ENCODE measurements at regions not wholly inside any gene's neighbourhood (a gene's known extent, or its start where the extent isn't known, plus 50 kb on each side); places are given as distances from the start of the nearest gene placed in this dataset.

- DNase-seq: no peak
- no peak overlapping the region for H3K4me3 ChIP-seq
- no peak overlapping the region for H3K27ac ChIP-seq
- no peak for ATAC-seq
- intact Hi-C loops (cut with DNase I): no loop called here
- WGBS, 4 donors: 57 to 61% (median 59%) methylated on average over 7 of the region's 7 CpGs
- peaks cover 0 to 21% (median 0%) of the 10 kb centered on the region in 9 donors for H3K27me3 ChIP-seq
- no peaks in the 10 kb centered on the region for H3K36me3 ChIP-seq
- no peaks in the 10 kb centered on the region for H3K4me1 ChIP-seq
- H3K9me3 ChIP-seq: peaks cover 0 to 15% (median 3%) of the 10 kb centered on the region in 12 donors
- TF ChIP-seq, protein P1, sequence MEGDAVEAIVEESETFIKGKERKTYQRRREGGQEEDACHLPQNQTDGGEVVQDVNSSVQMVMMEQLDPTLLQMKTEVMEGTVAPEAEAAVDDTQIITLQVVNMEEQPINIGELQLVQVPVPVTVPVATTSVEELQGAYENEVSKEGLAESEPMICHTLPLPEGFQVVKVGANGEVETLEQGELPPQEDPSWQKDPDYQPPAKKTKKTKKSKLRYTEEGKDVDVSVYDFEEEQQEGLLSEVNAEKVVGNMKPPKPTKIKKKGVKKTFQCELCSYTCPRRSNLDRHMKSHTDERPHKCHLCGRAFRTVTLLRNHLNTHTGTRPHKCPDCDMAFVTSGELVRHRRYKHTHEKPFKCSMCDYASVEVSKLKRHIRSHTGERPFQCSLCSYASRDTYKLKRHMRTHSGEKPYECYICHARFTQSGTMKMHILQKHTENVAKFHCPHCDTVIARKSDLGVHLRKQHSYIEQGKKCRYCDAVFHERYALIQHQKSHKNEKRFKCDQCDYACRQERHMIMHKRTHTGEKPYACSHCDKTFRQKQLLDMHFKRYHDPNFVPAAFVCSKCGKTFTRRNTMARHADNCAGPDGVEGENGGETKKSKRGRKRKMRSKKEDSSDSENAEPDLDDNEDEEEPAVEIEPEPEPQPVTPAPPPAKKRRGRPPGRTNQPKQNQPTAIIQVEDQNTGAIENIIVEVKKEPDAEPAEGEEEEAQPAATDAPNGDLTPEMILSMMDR (IDR thresholded peaks at IDR 0.05): no peak
- TF ChIP-seq POLR2A (IDR thresholded peaks at IDR 0.05): no peak
Measured at GRCh38 chr22:48223488-48224190, 1461.2 kb downstream of the TBC1D22A start.

- H3K27ac ChIP-seq: no peak overlapping the region
- no peak for TF ChIP-seq POLR2A (IDR thresholded peaks at IDR 0.05)
- TF ChIP-seq, protein P1 (IDR thresholded peaks at IDR 0.05): no peak
- peaks cover 0 to 21% (median 0%) of the 10 kb centered on the region in 9 donors for H3K27me3 ChIP-seq
- no peak for ATAC-seq
- no peaks in the 10 kb centered on the region for H3K4me1 ChIP-seq
- 76 to 82% (median 76%) methylated on average over 12 to 13 of the region's 13 CpGs for WGBS, 4 donors
- intact Hi-C loops (cut with DNase I): no loop called here
- H3K36me3 ChIP-seq: no peaks in the 10 kb centered on the region
- H3K9me3 ChIP-seq: peaks cover 0 to 15% (median 3%) of the 10 kb centered on the region in 12 donors
- H3K4me3 ChIP-seq: no peak overlapping the region
- DNase-seq: no peak
Measured at GRCh38 chr22:48222742-48223487, 1460.5 kb downstream of the TBC1D22A start.

DNA sequence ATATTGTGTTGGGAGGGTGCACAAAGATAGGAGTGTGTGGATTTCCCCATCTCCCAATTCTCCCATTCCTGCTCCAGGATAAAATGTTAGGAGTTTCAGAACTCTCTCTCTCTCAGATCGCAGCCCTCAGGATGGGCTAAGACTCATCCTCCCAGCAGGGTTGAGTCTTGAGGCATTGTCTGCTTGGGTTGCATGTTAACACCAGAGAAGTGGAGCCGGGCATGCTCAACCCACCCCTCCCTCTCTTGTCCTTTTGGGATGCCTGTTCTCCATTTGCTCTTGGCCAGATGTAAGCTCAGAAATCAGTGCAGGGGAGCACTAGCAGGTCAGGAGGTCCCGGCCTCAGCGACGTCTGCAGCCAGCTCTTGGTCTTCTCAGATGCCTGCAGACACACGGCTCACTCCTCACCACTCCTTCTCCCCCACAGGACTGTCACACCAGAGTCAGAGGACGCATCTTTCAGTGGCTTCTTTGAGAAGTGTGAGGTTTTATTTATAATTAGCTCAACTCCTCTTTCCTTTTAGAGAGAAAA lies 1456.5 kb downstream of the TBC1D22A start:
- TF ChIP-seq, protein P1 (IDR thresholded peaks at IDR 0.05): no peak
- TF ChIP-seq POLR2A (IDR thresholded peaks at IDR 0.05): no peak
- DNase-seq: no peak
- Histone ChIP-seq H3K27me3 (peaks cover 0 to 20% (median 0%) of the 10 kb centered on the region in 9 donors), H3K27ac (no peak overlapping the region), H3K9me3 (peaks cover 0 to 15% (median 3%) of the 10 kb centered on the region in 12 donors), H3K4me3 (no peak overlapping the region), H3K4me1 (no peaks in the 10 kb centered on the region), H3K36me3 (no peaks in the 10 kb centered on the region)
- intact Hi-C loops (cut with DNase I): no loop called here
- 37 to 76% (median 47%) methylated on average over 7 of the region's 7 CpGs for WGBS, 4 donors
- ATAC-seq: no peak

GRCh38 chr22:48217596-48217995 lies 1455.1 kb downstream of the TBC1D22A start:
- intact Hi-C loops (cut with DNase I): no loop called here
- Histone ChIP-seq H3K9me3 (peaks cover 0 to 15% (median 3%) of the 10 kb centered on the region in 12 donors), H3K4me3 (no peak overlapping the region), H3K27ac (no peak overlapping the region), H3K36me3 (no peaks in the 10 kb centered on the region), H3K4me1 (no peaks in the 10 kb centered on the region), H3K27me3 (peaks cover 0 to 13% (median 0%) of the 10 kb centered on the region in 9 donors)
- 83 to 89% (median 88%) methylated on average over 11 of the region's 11 CpGs for WGBS, 4 donors
- TF ChIP-seq, protein P1 (IDR thresholded peaks at IDR 0.05): no peak
- no peak for TF ChIP-seq POLR2A (IDR thresholded peaks at IDR 0.05)
- DNase-seq: no peak
- ATAC-seq: no peak

Data from heart left ventricle (tissue), 16 donors.